MCF 10A (cell line): ENCODE measurements at regions not wholly inside any gene's neighbourhood (a gene's known extent, or its start where the extent isn't known, plus 50 kb on each side); places are given as distances from the start of the nearest gene placed in this dataset.

Experiments used
- BruUV-seq: library from RNA; stranded (reverse); fragments of 400-500 nt; replicated peaks from 2 replicates; lab custom pipeline; 2021; lab: Mats Ljungman, UMichigan
- CTCF ChIA-PET: fragments of 300-600 bp; sonication (Branson Sonifier 250); formaldehyde crosslinking; extraction: SDS; loops from one replicate; lab custom pipeline; 2021; ENCODE audit warnings: antibody characterized with exemption, inconsistent platforms; lab: Yijun Ruan, JAX
- POLR2A ChIA-PET: fragments of 300-600, 350-650 bp; sonication (Branson Sonifier 250); formaldehyde crosslinking; extraction: SDS; loops from one replicate; lab custom pipeline; 2020; ENCODE audit warnings: antibody characterized with exemption, inconsistent platforms; lab: Yijun Ruan, JAX
- DNase-seq: peaks from one replicate; pipeline ENCODE4 v3.0.0-alpha.2; 2018; ENCODE audit not compliant: unreplicated experiment
- H3K27ac Mint-ChIP-seq: one replicate; pipeline ENCODE4 v1.8.0; 2022; ENCODE audit warnings: mild to moderate bottlenecking, low read depth, mixed read lengths; ENCODE audit not compliant: unreplicated experiment
- H3K27me3 Mint-ChIP-seq: one replicate; pipeline ENCODE4 v1.8.0; 2022; ENCODE audit warnings: mixed read lengths; ENCODE audit not compliant: insufficient read depth, unreplicated experiment
- H3K36me3 Mint-ChIP-seq: one replicate; pipeline ENCODE4 v1.8.0; 2022; ENCODE audit warnings: mild to moderate bottlenecking, moderate library complexity, mixed read lengths; ENCODE audit not compliant: insufficient read depth, unreplicated experiment
- H3K4me1 Mint-ChIP-seq: one replicate; pipeline ENCODE4 v1.8.0; 2022; ENCODE audit warnings: mixed read lengths; ENCODE audit not compliant: insufficient read depth, unreplicated experiment
- H3K4me3 Mint-ChIP-seq: one replicate; pipeline ENCODE4 v1.8.0; 2022; ENCODE audit warnings: mild to moderate bottlenecking, moderate library complexity, mixed read lengths; ENCODE audit not compliant: unreplicated experiment
- H3K9me3 Mint-ChIP-seq: one replicate; pipeline ENCODE4 v1.8.0; 2022; ENCODE audit warnings: mixed read lengths; ENCODE audit not compliant: unreplicated experiment
- CTCF ChIP-seq: fragments of 200-600 bp; IDR thresholded peaks from one replicate; pipeline ENCODE4 v1.8.0; 2022; ENCODE audit warnings: antibody characterized with exemption, mild to moderate bottlenecking; ENCODE audit not compliant: unreplicated experiment
- intact Hi-C: fragments of 100-400 bp; cut with micrococcal nuclease; formaldehyde crosslinking; loops from 2 replicates; pipeline ENCODE4 v1.14.1; 2022

DNA sequence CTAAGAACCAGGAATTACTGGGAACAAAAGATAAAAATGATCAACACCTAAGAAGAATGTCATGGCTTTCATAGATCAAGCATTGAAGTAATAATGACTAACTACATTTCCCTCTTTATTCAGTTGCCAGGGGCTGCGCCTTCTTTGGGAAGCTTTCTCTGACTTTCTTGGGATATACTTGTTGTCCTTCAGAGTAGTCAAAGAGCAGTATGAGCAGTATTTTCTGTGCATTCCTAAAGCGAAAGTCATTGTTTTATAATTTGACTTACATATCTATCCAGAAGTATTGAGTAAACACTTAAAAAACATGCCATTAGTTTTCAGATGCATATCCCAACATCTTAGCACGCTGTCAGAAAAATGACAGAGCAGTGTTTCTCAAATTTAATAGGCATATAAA is 2412.4 kb downstream of the PCDH9 start:
- Mint-ChIP-seq H3K9me3 (no peaks in the 10 kb centered on the region), H3K27me3 (no peaks in the 10 kb centered on the region), H3K27ac (no peak overlapping the region), H3K4me3 (no peak overlapping the region), H3K4me1 (peaks cover 4% of the 10 kb centered on the region), H3K36me3 (no peaks in the 10 kb centered on the region)
- DNase-seq, result no peak
- ChIA-PET CTCF (no interaction called here), POLR2A (no interaction called here)
- intact Hi-C loops, result loop anchor here (5.0 kb wide), 1 partner anchor 820 kb away; no protein-coding TSS in a partner anchor
- TF ChIP-seq CTCF, result no peak
- BruUV-seq, result no TSS peak

DNA sequence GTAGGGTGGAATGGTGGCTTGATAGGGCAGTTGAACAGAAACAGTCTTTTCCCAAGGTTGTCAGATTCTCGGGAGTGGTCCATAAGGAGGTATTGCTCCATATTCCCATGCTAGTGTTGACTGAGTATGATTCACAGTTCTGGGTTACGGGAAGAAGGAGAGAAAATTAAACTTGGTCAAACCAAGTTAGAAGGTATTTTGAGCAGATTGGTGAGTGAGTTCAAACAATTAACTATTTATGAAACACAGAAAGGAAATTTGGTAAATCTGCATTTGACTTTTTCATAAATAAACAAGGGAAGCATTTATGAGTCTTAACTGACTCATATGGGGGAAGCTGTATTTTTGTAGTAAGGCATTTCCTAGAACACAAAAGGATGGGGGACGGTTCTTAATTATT is 2419.4 kb downstream of the PCDH9 start:
- peak; percentile 36 for DNase-seq
- no peak overlapping the region for H3K27ac Mint-ChIP-seq
- H3K36me3 Mint-ChIP-seq, result no peaks in the 10 kb centered on the region
- H3K4me1 Mint-ChIP-seq, result peaks cover 7% of the 10 kb centered on the region
- ChIA-PET CTCF (interaction anchor here (0.6 kb wide), 1 partner anchor 1272 kb away, joined by 3 read pairs; no protein-coding TSS in a partner anchor), POLR2A (no interaction called here)
- no peak overlapping the region for H3K4me3 Mint-ChIP-seq
- no peak for TF ChIP-seq CTCF
- BruUV-seq, result no TSS peak
- H3K27me3 Mint-ChIP-seq, result no peaks in the 10 kb centered on the region
- H3K9me3 Mint-ChIP-seq, result no peaks in the 10 kb centered on the region
- intact Hi-C loops, result no loop called here

DNA sequence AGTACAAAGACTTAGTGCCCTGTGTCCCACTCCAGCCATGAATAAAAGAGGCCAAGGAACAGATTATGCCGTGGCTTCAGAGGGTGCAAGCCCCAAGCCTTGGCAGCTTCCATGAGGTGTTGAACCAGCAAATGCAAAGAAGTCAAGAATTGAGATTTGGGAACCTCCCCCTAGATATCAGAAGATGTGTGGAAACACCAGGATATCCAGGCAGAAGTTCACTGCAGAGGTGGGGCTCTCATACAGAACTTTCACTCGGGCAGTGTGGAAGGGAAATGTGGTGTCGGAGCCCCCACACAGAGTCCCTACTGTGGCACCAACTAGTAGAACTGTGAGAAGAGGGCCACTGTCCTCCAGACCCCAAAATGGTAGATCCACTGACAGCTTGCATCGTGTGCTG is 2421.4 kb downstream of the PCDH9 start:
- no TSS peak for BruUV-seq
- no peak for TF ChIP-seq CTCF
- intact Hi-C loops, result no loop called here
- Mint-ChIP-seq H3K4me1 (peaks cover 7% of the 10 kb centered on the region), H3K36me3 (no peaks in the 10 kb centered on the region), H3K27ac (no peak overlapping the region), H3K4me3 (no peak overlapping the region), H3K27me3 (no peaks in the 10 kb centered on the region), H3K9me3 (no peaks in the 10 kb centered on the region)
- POLR2A ChIA-PET, result no interaction called here
- CTCF ChIA-PET, result no interaction called here
- DNase-seq, result no peak

- no TSS peak for BruUV-seq
- intact Hi-C loops, result no loop called here
- no peak for DNase-seq
- Mint-ChIP-seq H3K4me3 (no peak overlapping the region), H3K27ac (no peak overlapping the region), H3K9me3 (no peaks in the 10 kb centered on the region), H3K4me1 (no peaks in the 10 kb centered on the region), H3K36me3 (no peaks in the 10 kb centered on the region), H3K27me3 (no peaks in the 10 kb centered on the region)
- ChIA-PET CTCF (no interaction called here), POLR2A (no interaction called here)
- TF ChIP-seq CTCF, result no peak
Observed at GRCh38 chr13:64801768-64802167, 2428.4 kb downstream of the PCDH9 start.
